Uterus (tissue), 2 donors: ENCODE measurements at regions not wholly inside any gene's neighbourhood (a gene's known extent, or its start where the extent isn't known, plus 50 kb on each side); places are given as distances from the start of the nearest gene placed in this dataset.

ENCODE experiments used
- CTCF ChIP-seq, 4 experiments: fragments of 200-600 bp in 2 of 4; fragments of 450-650 bp in 2 of 4; sonication (generic) in 2 of 4; IDR thresholded peaks; one replicate each; pipeline ENCODE4 v1.5.1; 2016 to 2019; ENCODE audit warnings: antibody characterized with exemption in 4 of 4, mild to moderate bottlenecking in 2 of 4, moderate library complexity in 1 of 4
- POLR2A ChIP-seq, 2 donors: fragments of 450-650 bp; IDR thresholded peaks; one replicate each; pipeline ENCODE4 v1.6.1; 2016; ENCODE audit warnings: antibody characterized with exemption in 2 of 2, mild to moderate bottlenecking in 1 of 2, moderate library complexity in 1 of 2

- TF ChIP-seq POLR2A (IDR thresholded peaks at IDR 0.05) (no peak), CTCF (IDR thresholded peaks at IDR 0.05) (peak in 3 of 4 experiments; percentile 20 to 40 (median 28))
These were observed 789.3 kb downstream of the SEMA5A start for GRCh38 chr5:8756498-8757084.
